ENCODE measurements at regions not wholly inside any gene's neighbourhood (a gene's known extent, or its start where the extent isn't known, plus 50 kb on each side); places are given as distances from the start of the nearest gene placed in this dataset.
"Not testable (repeated sequence)": the region's sequence is repeated elsewhere in the genome, so short reads cannot be mapped to it uniquely, and the experiment has no call there.

GRCh38 chr16:62280506-62280905, 244.3 kb upstream of the CDH8 start:
- Histone ChIP-seq H3K9me3 (ENCODE audit: low read depth, low read length) (no peaks in the 10 kb centered on the region), H3K36me3 (ENCODE audit: insufficient read depth, low read length) (no peaks in the 10 kb centered on the region), H3K27ac (no peak overlapping the region), H3K4me3 (no peak overlapping the region), H3K9ac (ENCODE audit: insufficient read length) (no peak overlapping the region)
- DNase-seq (ENCODE audit: low read depth, low spot score) = no peak
- TF ChIP-seq POLR2AphosphoS5 (IDR thresholded peaks at IDR 0.05; ENCODE audit: borderline replicate concordance, low read depth, low read length) (no peak), EZH2 (IDR thresholded peaks at IDR 0.05) (no peak), FOXP2 (optimal IDR thresholded peaks at IDR 0.05; ENCODE audit: control extremely low read depth, extremely low read length, insufficient read depth) (no peak)

- TF ChIP-seq EZH2 (IDR thresholded peaks at IDR 0.05) (no peak), POLR2AphosphoS5 (IDR thresholded peaks at IDR 0.05; ENCODE audit: borderline replicate concordance, low read depth, low read length) (no peak), FOXP2 (optimal IDR thresholded peaks at IDR 0.05; ENCODE audit: control extremely low read depth, extremely low read length, insufficient read depth) (no peak)
- H3K9me3 ChIP-seq (ENCODE audit: low read depth, low read length) = no peaks in the 10 kb centered on the region
- H3K4me3 ChIP-seq = no peak overlapping the region
- no peak overlapping the region for H3K9ac ChIP-seq (ENCODE audit: insufficient read length)
- no peaks in the 10 kb centered on the region for H3K36me3 ChIP-seq (ENCODE audit: insufficient read depth, low read length)
- no peak overlapping the region for H3K27ac ChIP-seq
- DNase-seq (ENCODE audit: low read depth, low spot score) = no peak
These were observed 241.7 kb upstream of the CDH8 start for GRCh38 chr16:62277942-62278341.

- Histone ChIP-seq H3K27ac (no peak overlapping the region), H3K36me3 (ENCODE audit: insufficient read depth, low read length) (no peaks in the 10 kb centered on the region), H3K4me3 (no peak overlapping the region), H3K9ac (ENCODE audit: insufficient read length) (no peak overlapping the region), H3K9me3 (ENCODE audit: low read depth, low read length) (no peaks in the 10 kb centered on the region)
- TF ChIP-seq FOXP2 (optimal IDR thresholded peaks at IDR 0.05; ENCODE audit: control extremely low read depth, extremely low read length, insufficient read depth) (no peak), EZH2 (IDR thresholded peaks at IDR 0.05) (no peak), POLR2AphosphoS5 (IDR thresholded peaks at IDR 0.05; ENCODE audit: borderline replicate concordance, low read depth, low read length) (no peak)
- DNase-seq (ENCODE audit: low read depth, low spot score) = no peak
These were observed 240.4 kb upstream of the CDH8 start for GRCh38 chr16:62276637-62277036.

GRCh38 chr16:62272035-62272434, 235.8 kb upstream of the CDH8 start:
- no peak overlapping the region for H3K4me3 ChIP-seq
- H3K9me3 ChIP-seq (ENCODE audit: low read depth, low read length) = no peaks in the 10 kb centered on the region
- H3K36me3 ChIP-seq (ENCODE audit: insufficient read depth, low read length) = no peaks in the 10 kb centered on the region
- TF ChIP-seq POLR2AphosphoS5 (IDR thresholded peaks at IDR 0.05; ENCODE audit: borderline replicate concordance, low read depth, low read length) (no peak), EZH2 (IDR thresholded peaks at IDR 0.05) (no peak), FOXP2 (optimal IDR thresholded peaks at IDR 0.05; ENCODE audit: control extremely low read depth, extremely low read length, insufficient read depth) (no peak)
- no peak overlapping the region for H3K27ac ChIP-seq
- no peak overlapping the region for H3K9ac ChIP-seq (ENCODE audit: insufficient read length)
- no peak for DNase-seq (ENCODE audit: low read depth, low spot score)

GRCh38 chr16:62261760-62262159, 225.5 kb upstream of the CDH8 start:
- no peaks in the 10 kb centered on the region for H3K9me3 ChIP-seq (ENCODE audit: low read depth, low read length)
- no peak overlapping the region for H3K4me3 ChIP-seq
- no peak overlapping the region for H3K9ac ChIP-seq (ENCODE audit: insufficient read length)
- no peak overlapping the region for H3K27ac ChIP-seq
- no peak for DNase-seq (ENCODE audit: low read depth, low spot score)
- TF ChIP-seq FOXP2 (optimal IDR thresholded peaks at IDR 0.05; ENCODE audit: control extremely low read depth, extremely low read length, insufficient read depth) (no peak), POLR2AphosphoS5 (IDR thresholded peaks at IDR 0.05; ENCODE audit: borderline replicate concordance, low read depth, low read length) (no peak), EZH2 (IDR thresholded peaks at IDR 0.05) (no peak)
- H3K36me3 ChIP-seq (ENCODE audit: insufficient read depth, low read length) = no peaks in the 10 kb centered on the region

GRCh38 chr16:62258931-62259435, 222.7 kb upstream of the CDH8 start:
- not testable (repeated sequence) for DNase-seq (ENCODE audit: low read depth, low spot score); H3K9me3 ChIP-seq (ENCODE audit: low read depth, low read length); H3K27ac ChIP-seq; H3K4me3 ChIP-seq; H3K36me3 ChIP-seq (ENCODE audit: insufficient read depth, low read length); H3K9ac ChIP-seq (ENCODE audit: insufficient read length)

GRCh38 chr16:62256406-62256805, 220.2 kb upstream of the CDH8 start:
- no peak for DNase-seq (ENCODE audit: low read depth, low spot score)
- no peak overlapping the region for H3K4me3 ChIP-seq
- TF ChIP-seq EZH2 (IDR thresholded peaks at IDR 0.05) = no peak
- TF ChIP-seq FOXP2 (optimal IDR thresholded peaks at IDR 0.05; ENCODE audit: control extremely low read depth, extremely low read length, insufficient read depth) = no peak
- no peak for TF ChIP-seq POLR2AphosphoS5 (IDR thresholded peaks at IDR 0.05; ENCODE audit: borderline replicate concordance, low read depth, low read length)
- no peaks in the 10 kb centered on the region for H3K36me3 ChIP-seq (ENCODE audit: insufficient read depth, low read length)
- H3K9me3 ChIP-seq (ENCODE audit: low read depth, low read length) = no peaks in the 10 kb centered on the region
- no peak overlapping the region for H3K9ac ChIP-seq (ENCODE audit: insufficient read length)
- no peak overlapping the region for H3K27ac ChIP-seq

- TF ChIP-seq FOXP2 (optimal IDR thresholded peaks at IDR 0.05; ENCODE audit: control extremely low read depth, extremely low read length, insufficient read depth) = no peak
- no peak for TF ChIP-seq EZH2 (IDR thresholded peaks at IDR 0.05)
- TF ChIP-seq POLR2AphosphoS5 (IDR thresholded peaks at IDR 0.05; ENCODE audit: borderline replicate concordance, low read depth, low read length) = no peak
- Histone ChIP-seq H3K9me3 (ENCODE audit: low read depth, low read length) (no peaks in the 10 kb centered on the region), H3K4me3 (no peak overlapping the region), H3K27ac (no peak overlapping the region), H3K36me3 (ENCODE audit: insufficient read depth, low read length) (no peaks in the 10 kb centered on the region), H3K9ac (ENCODE audit: insufficient read length) (no peak overlapping the region)
- no peak for DNase-seq (ENCODE audit: low read depth, low spot score)
These were observed 218.6 kb upstream of the CDH8 start for GRCh38 chr16:62254847-62255246.

- H3K36me3 ChIP-seq (ENCODE audit: insufficient read depth, low read length) = no peaks in the 10 kb centered on the region
- DNase-seq (ENCODE audit: low read depth, low spot score) = no peak
- no peaks in the 10 kb centered on the region for H3K9me3 ChIP-seq (ENCODE audit: low read depth, low read length)
- no peak for TF ChIP-seq FOXP2 (optimal IDR thresholded peaks at IDR 0.05; ENCODE audit: control extremely low read depth, extremely low read length, insufficient read depth)
- no peak for TF ChIP-seq EZH2 (IDR thresholded peaks at IDR 0.05)
- TF ChIP-seq POLR2AphosphoS5 (IDR thresholded peaks at IDR 0.05; ENCODE audit: borderline replicate concordance, low read depth, low read length) = no peak
- no peak overlapping the region for H3K9ac ChIP-seq (ENCODE audit: insufficient read length)
- peak overlapping the region; percentile 9; the same call in 1 of the 2 replicates for H3K4me3 ChIP-seq
- no peak overlapping the region for H3K27ac ChIP-seq
These were observed 218.1 kb upstream of the CDH8 start for GRCh38 chr16:62254372-62254771.

Measured in SK-N-MC (cell line).